Peyer's patch (tissue), 4 donors: ENCODE measurements at regions not wholly inside any gene's neighbourhood (a gene's known extent, or its start where the extent isn't known, plus 50 kb on each side); places are given as distances from the start of the nearest gene placed in this dataset.

Experiments used
- DNase-seq, 3 donors: peaks; one replicate each; pipeline ENCODE4 v3.0.0-alpha.2; 2017 to 2019
- H3K27ac ChIP-seq, 4 donors: fragments of 200-600 bp; sonication (generic); one replicate each; pipeline ENCODE4 v1.5.1; 2016 to 2019
- H3K27me3 ChIP-seq, 2 donors: fragments of 200-600 bp; sonication (generic); one replicate each; pipeline ENCODE4 v1.5.1; 2019
- H3K36me3 ChIP-seq, 3 donors: fragments of 200-600 bp; sonication (generic); one replicate each; pipeline ENCODE4 v1.5.1; 2016 to 2019
- H3K4me1 ChIP-seq, 4 donors: fragments of 200-600 bp; sonication (generic); one replicate each; pipeline ENCODE4 v1.5.1; 2016 to 2019
- H3K4me3 ChIP-seq, 4 donors: fragments of 200-600 bp; sonication (generic); 1 replicate in 3 of 4; 2 replicates in 1 of 4; pipeline ENCODE4 v1.5.1; 2016 to 2019; ENCODE audit warnings: mild to moderate bottlenecking in 1 of 4
- H3K9me3 ChIP-seq, 4 donors: fragments of 200-600 bp; sonication (generic); one replicate each; pipeline ENCODE4 v1.5.1; 2016 to 2019; ENCODE audit warnings: mild to moderate bottlenecking in 1 of 4
- POLR2A ChIP-seq, 2 donors: fragments of 450-650 bp; IDR thresholded peaks; one replicate each; pipeline ENCODE4 v1.5.1; 2017; ENCODE audit warnings: antibody characterized with exemption in 2 of 2, mild to moderate bottlenecking in 2 of 2, moderate library complexity in 2 of 2
- TF ChIP-seq, protein P1 (sequence below), 6 experiments: fragments of 450-650 bp in 4 of 6; fragments of 200-600 bp in 2 of 6; sonication (generic) in 1 of 6; IDR thresholded peaks; one replicate each; pipeline ENCODE4 v1.5.1; 2017 to 2019; ENCODE audit warnings: antibody characterized with exemption in 6 of 6, mild to moderate bottlenecking in 3 of 6, moderate library complexity in 1 of 6

DNA sequence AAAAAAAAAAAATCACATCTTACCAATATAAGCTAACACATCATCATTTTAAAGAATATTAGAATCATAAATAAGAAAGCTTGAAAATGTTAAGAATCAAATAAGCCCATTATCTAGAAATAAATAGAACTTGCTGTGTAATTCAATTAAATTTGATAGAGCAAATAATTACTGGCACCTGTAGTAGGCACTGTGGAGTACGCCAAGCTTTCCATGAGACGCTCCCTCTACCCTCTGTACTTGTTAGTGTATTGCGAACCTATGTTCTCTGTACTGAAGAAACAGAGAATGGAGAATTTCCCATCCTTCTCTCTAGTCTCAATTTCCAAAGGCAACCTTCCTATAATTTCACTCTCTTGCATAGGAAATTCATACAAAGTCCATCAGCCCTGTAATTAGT, 61.7 kb upstream of the HAND2 start:
- H3K27me3 ChIP-seq: no peaks in the 10 kb centered on the region
- TF ChIP-seq POLR2A (IDR thresholded peaks at IDR 0.05): no peak
- TF ChIP-seq, protein P1, sequence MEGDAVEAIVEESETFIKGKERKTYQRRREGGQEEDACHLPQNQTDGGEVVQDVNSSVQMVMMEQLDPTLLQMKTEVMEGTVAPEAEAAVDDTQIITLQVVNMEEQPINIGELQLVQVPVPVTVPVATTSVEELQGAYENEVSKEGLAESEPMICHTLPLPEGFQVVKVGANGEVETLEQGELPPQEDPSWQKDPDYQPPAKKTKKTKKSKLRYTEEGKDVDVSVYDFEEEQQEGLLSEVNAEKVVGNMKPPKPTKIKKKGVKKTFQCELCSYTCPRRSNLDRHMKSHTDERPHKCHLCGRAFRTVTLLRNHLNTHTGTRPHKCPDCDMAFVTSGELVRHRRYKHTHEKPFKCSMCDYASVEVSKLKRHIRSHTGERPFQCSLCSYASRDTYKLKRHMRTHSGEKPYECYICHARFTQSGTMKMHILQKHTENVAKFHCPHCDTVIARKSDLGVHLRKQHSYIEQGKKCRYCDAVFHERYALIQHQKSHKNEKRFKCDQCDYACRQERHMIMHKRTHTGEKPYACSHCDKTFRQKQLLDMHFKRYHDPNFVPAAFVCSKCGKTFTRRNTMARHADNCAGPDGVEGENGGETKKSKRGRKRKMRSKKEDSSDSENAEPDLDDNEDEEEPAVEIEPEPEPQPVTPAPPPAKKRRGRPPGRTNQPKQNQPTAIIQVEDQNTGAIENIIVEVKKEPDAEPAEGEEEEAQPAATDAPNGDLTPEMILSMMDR (IDR thresholded peaks at IDR 0.05): no peak

DNA sequence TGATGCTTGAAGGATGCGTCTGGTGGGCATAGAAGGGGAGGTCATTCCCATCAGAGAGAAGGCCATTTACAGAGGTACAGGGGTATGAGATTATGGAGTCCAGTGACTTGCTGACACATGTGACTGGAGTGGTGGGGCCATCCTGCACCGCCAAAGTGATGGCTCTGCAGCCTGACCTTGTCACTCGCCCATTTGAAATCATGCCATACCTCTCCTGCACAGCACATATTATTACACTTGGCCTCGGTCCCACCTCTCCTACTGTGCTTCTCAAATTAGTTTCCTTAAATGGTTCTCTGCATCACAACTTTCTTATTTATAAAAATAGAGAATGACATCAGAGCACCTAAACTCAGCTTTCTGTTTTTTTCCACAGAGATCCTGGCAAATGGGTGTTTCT, 60.7 kb upstream of the HAND2 start:
- Histone ChIP-seq H3K9me3 (no peaks in the 10 kb centered on the region), H3K4me1 (no peaks in the 10 kb centered on the region), H3K27ac (no peak overlapping the region), H3K27me3 (no peaks in the 10 kb centered on the region), H3K4me3 (no peak overlapping the region), H3K36me3 (no peaks in the 10 kb centered on the region)
- no peak for DNase-seq
- TF ChIP-seq, protein P1 (IDR thresholded peaks at IDR 0.05): no peak
- no peak for TF ChIP-seq POLR2A (IDR thresholded peaks at IDR 0.05)

More for the DNA sequence above, 61.7 kb upstream of the HAND2 start:
- Histone ChIP-seq H3K9me3 (no peaks in the 10 kb centered on the region), H3K4me3 (no peak overlapping the region), H3K4me1 (no peaks in the 10 kb centered on the region), H3K27ac (no peak overlapping the region), H3K36me3 (no peaks in the 10 kb centered on the region)
- DNase-seq: no peak

DNA sequence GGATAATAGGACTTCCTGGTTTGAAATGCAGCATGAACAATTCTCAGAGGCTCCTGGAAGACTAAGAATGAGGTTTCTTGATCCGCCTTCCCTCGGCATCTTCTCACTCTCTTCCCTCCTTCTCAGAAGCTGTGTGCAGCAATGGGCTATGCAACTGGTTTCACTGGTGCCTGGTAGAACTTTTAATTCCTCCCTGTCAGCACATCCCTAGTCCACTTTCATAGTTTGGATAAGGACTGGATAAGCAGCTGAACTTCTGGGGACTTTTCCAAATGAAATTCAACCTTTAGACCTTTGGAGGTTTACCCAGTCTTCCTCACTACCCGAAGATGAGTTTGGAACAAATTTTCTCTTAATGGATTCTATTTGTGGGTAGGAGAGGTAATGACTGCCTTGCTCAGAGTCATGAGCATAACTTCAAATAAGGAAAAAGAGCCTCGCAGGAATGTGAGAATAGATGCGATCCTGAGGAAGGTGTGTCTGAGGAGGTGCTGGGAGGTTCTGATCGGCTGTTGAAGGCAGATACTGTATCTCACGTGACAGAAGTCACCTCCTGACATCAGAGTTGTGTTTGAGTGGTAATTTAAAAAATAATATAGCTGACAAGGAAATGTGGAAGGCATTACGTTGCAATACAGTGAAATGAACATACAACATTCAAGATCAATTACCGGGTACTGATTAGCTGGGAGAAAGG, 56.0 kb upstream of the HAND2 start:
- H3K27ac ChIP-seq: no peak overlapping the region
- DNase-seq: no peak
- no peak for TF ChIP-seq POLR2A (IDR thresholded peaks at IDR 0.05)
- TF ChIP-seq, protein P1 (IDR thresholded peaks at IDR 0.05): no peak
- H3K36me3 ChIP-seq: no peaks in the 10 kb centered on the region
- H3K27me3 ChIP-seq: no peaks in the 10 kb centered on the region
- no peaks in the 10 kb centered on the region for H3K9me3 ChIP-seq
- no peaks in the 10 kb centered on the region for H3K4me1 ChIP-seq
- no peak overlapping the region for H3K4me3 ChIP-seq

DNA sequence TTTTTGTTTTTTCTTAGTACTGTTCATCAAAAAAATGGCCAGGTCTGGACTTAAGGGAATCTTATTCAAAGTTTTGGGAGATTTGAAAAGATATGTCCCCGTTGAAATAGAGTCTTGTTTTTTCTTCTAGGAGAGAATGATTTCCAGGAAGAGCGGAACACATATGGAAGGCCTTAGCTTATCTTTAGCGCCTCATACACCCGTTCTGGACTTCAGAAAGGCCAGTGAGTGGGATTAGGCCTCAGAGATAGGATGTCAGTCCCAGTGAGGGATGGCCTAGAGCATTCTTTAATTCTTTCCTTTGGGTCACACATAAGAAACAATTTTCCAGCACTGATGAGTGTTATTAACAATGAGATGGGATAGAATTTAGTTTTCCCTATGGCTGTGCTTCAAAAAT, 54.5 kb upstream of the HAND2 start:
- no peak for TF ChIP-seq POLR2A (IDR thresholded peaks at IDR 0.05)
- TF ChIP-seq, protein P1 (IDR thresholded peaks at IDR 0.05): no peak

More for the DNA sequence above, 54.5 kb upstream of the HAND2 start:
- Histone ChIP-seq H3K36me3 (no peaks in the 10 kb centered on the region), H3K27ac (no peak overlapping the region), H3K9me3 (no peaks in the 10 kb centered on the region), H3K4me3 (no peak overlapping the region), H3K4me1 (no peaks in the 10 kb centered on the region), H3K27me3 (no peaks in the 10 kb centered on the region)
- DNase-seq: no peak
